ENCODE measurements at regions not wholly inside any gene's neighbourhood (a gene's known extent, or its start where the extent isn't known, plus 50 kb on each side); places are given as distances from the start of the nearest gene placed in this dataset.

GRCh38 chr9:78592811-78593210, 295.9 kb downstream of the PSAT1 start:
- no peak for DNase-seq
- Histone ChIP-seq H3K9me3 (no peaks in the 10 kb centered on the region), H3K4me1 (no peaks in the 10 kb centered on the region), H3K4me3 (no peak overlapping the region), H3K27ac (no peak overlapping the region), H3K36me3 (no peaks in the 10 kb centered on the region), H3K27me3 (no peaks in the 10 kb centered on the region)
- TF ChIP-seq POLR2A (IDR thresholded peaks at IDR 0.05) (no peak), POLR2AphosphoS5 (IDR thresholded peaks at IDR 0.05) (no peak), EP300 (IDR thresholded peaks at IDR 0.05) (no peak), CTCF (IDR thresholded peaks at IDR 0.05) (no peak)
- intact Hi-C loops (cut with DNase I): no loop called here

GRCh38 chr9:78595200-78595945, 298.4 kb downstream of the PSAT1 start:
- no peaks in the 10 kb centered on the region for H3K27me3 ChIP-seq
- no peaks in the 10 kb centered on the region for H3K9me3 ChIP-seq
- 64 to 80% methylated on average over 5 of the region's 5 CpGs for WGBS, 2 donors
- H3K27ac ChIP-seq: no peak overlapping the region
- intact Hi-C loops (cut with DNase I): no loop called here
- DNase-seq: no peak
- no peaks in the 10 kb centered on the region for H3K36me3 ChIP-seq
- no peaks in the 10 kb centered on the region for H3K4me1 ChIP-seq
- H3K4me3 ChIP-seq: no peak overlapping the region
- TF ChIP-seq EP300 (IDR thresholded peaks at IDR 0.05) (no peak), POLR2AphosphoS5 (IDR thresholded peaks at IDR 0.05) (no peak), CTCF (IDR thresholded peaks at IDR 0.05) (no peak), POLR2A (IDR thresholded peaks at IDR 0.05) (no peak)

- intact Hi-C loops (cut with DNase I): no loop called here
- 69 to 82% methylated on average over 3 of the region's 3 CpGs for WGBS, 2 donors
- no peaks in the 10 kb centered on the region for H3K36me3 ChIP-seq
- H3K4me3 ChIP-seq: no peak overlapping the region
- H3K27me3 ChIP-seq: no peaks in the 10 kb centered on the region
- no peaks in the 10 kb centered on the region for H3K9me3 ChIP-seq
- TF ChIP-seq CTCF (IDR thresholded peaks at IDR 0.05): no peak
- no peak for TF ChIP-seq POLR2AphosphoS5 (IDR thresholded peaks at IDR 0.05)
- no peak for TF ChIP-seq EP300 (IDR thresholded peaks at IDR 0.05)
- no peak for TF ChIP-seq POLR2A (IDR thresholded peaks at IDR 0.05)
- H3K4me1 ChIP-seq: no peaks in the 10 kb centered on the region
- no peak overlapping the region for H3K27ac ChIP-seq
- DNase-seq: no peak
These were observed 299.4 kb downstream of the PSAT1 start for GRCh38 chr9:78596346-78596745.

- intact Hi-C loops (cut with DNase I): no loop called here
- Histone ChIP-seq H3K36me3 (no peaks in the 10 kb centered on the region), H3K27ac (no peak overlapping the region), H3K9me3 (no peaks in the 10 kb centered on the region), H3K4me3 (no peak overlapping the region), H3K4me1 (peaks cover 0 to 5% (median 0%) of the 10 kb centered on the region in 4 donors), H3K27me3 (no peaks in the 10 kb centered on the region)
- TF ChIP-seq POLR2A (IDR thresholded peaks at IDR 0.05): no peak
- no peak for TF ChIP-seq CTCF (IDR thresholded peaks at IDR 0.05)
- no peak for TF ChIP-seq EP300 (IDR thresholded peaks at IDR 0.05)
- no peak for TF ChIP-seq POLR2AphosphoS5 (IDR thresholded peaks at IDR 0.05)
- 50 to 63% methylated on average over 5 of the region's 5 CpGs for WGBS, 2 donors
- no peak for DNase-seq
These were observed 301.2 kb downstream of the PSAT1 start for GRCh38 chr9:78598120-78598519.

- H3K4me3 ChIP-seq: no peak overlapping the region
- peaks cover 0 to 4% (median 0%) of the 10 kb centered on the region in 3 donors for H3K27me3 ChIP-seq
- intact Hi-C loops (cut with DNase I): no loop called here
- no peak for TF ChIP-seq POLR2A (IDR thresholded peaks at IDR 0.05)
- TF ChIP-seq CTCF (IDR thresholded peaks at IDR 0.05): no peak
- TF ChIP-seq POLR2AphosphoS5 (IDR thresholded peaks at IDR 0.05): no peak
- no peak for TF ChIP-seq EP300 (IDR thresholded peaks at IDR 0.05)
- peaks cover 0 to 5% (median 0%) of the 10 kb centered on the region in 4 donors for H3K4me1 ChIP-seq
- H3K27ac ChIP-seq: no peak overlapping the region
- 74 to 85% methylated on average over 4 of the region's 4 CpGs for WGBS, 2 donors
- H3K36me3 ChIP-seq: no peaks in the 10 kb centered on the region
- no peaks in the 10 kb centered on the region for H3K9me3 ChIP-seq
- no peak for DNase-seq
These were observed 303.0 kb downstream of the PSAT1 start for GRCh38 chr9:78599926-78600325.
